GM12864 (cell line): ENCODE measurements at regions not wholly inside any gene's neighbourhood (a gene's known extent, or its start where the extent isn't known, plus 50 kb on each side); places are given as distances from the start of the nearest gene placed in this dataset.

Experiments used
- DNase-seq: peaks from one replicate; pipeline ENCODE4 v3.0.0-alpha.2; 2011; ENCODE audit warnings: low read depth
- H3K4me3 ChIP-seq: 2 replicates; pipeline ENCODE4 v1.5.1; 2011; ENCODE audit warnings: mild to moderate bottlenecking, low read depth, low read length, control low read depth
- CTCF ChIP-seq: IDR thresholded peaks from 2 replicates; pipeline ENCODE4 v1.5.1; 2011; ENCODE audit warnings: low read depth, mild to moderate bottlenecking, moderate library complexity, low read length, control low read depth, inconsistent platforms; ENCODE audit errors: missing control alignments

- DNase-seq, result no peak
- H3K4me3 ChIP-seq, result no peak overlapping the region
- no peak for TF ChIP-seq CTCF
These were observed 252.6 kb downstream of the MYLK4 start for GRCh38 chr6:2497922-2498623.

- no peak for TF ChIP-seq CTCF
- DNase-seq, result no peak
- no peak overlapping the region for H3K4me3 ChIP-seq
These were observed 250.9 kb upstream of the GMDS start for GRCh38 chr6:2496291-2496690.

GRCh38 chr6:2492686-2493523 lies 247.5 kb upstream of the GMDS start:
- DNase-seq, result no peak
- TF ChIP-seq CTCF, result no peak

GRCh38 chr6:2491137-2491536 lies 245.7 kb upstream of the GMDS start:
- no peak overlapping the region for H3K4me3 ChIP-seq
- no peak for DNase-seq
- TF ChIP-seq CTCF, result no peak

More at GRCh38 chr6:2492686-2493523, 247.5 kb upstream of the GMDS start:
- H3K4me3 ChIP-seq, result no peak overlapping the region

- no peak for DNase-seq
- TF ChIP-seq CTCF, result no peak
- H3K4me3 ChIP-seq, result no peak overlapping the region
These were observed 243.2 kb upstream of the GMDS start for GRCh38 chr6:2488578-2488977.

GRCh38 chr6:2485116-2485515 lies 239.7 kb upstream of the GMDS start:
- DNase-seq, result no peak

More at GRCh38 chr6:2485116-2485515, 239.7 kb upstream of the GMDS start:
- no peak for TF ChIP-seq CTCF
- no peak overlapping the region for H3K4me3 ChIP-seq
